Gastroesophageal sphincter (tissue), 4 donors: ENCODE measurements at regions not wholly inside any gene's neighbourhood (a gene's known extent, or its start where the extent isn't known, plus 50 kb on each side); places are given as distances from the start of the nearest gene placed in this dataset.

ENCODE experiments used
- ATAC-seq: fragments of 150-250 bp; one replicate; pipeline ENCODE4 v1.9.1; 2016; ENCODE audit warnings: mild to moderate bottlenecking, moderate library complexity
- H3K27ac ChIP-seq, 4 donors: fragments of 200-600 bp; sonication (generic) in 3 of 4; 1 replicate in 3 of 4; 2 replicates in 1 of 4; pipeline ENCODE4 v1.5.1; 2016 to 2019
- H3K27me3 ChIP-seq: fragments of 200-600 bp; sonication (generic); one replicate; pipeline ENCODE4 v1.5.1; 2019
- H3K36me3 ChIP-seq, 2 donors: fragments of 200-600 bp; sonication (generic); one replicate each; pipeline ENCODE4 v1.5.1; 2019; ENCODE audit warnings: control low read depth in 1 of 2
- H3K4me1 ChIP-seq, 3 donors: fragments of 200-600 bp; sonication (generic); 1 replicate in 2 of 3; 2 replicates in 1 of 3; pipeline ENCODE4 v1.5.1; 2016 to 2019; ENCODE audit warnings: control low read depth in 2 of 3
- H3K4me3 ChIP-seq, 2 donors: fragments of 200-600 bp; sonication (generic); one replicate each; pipeline ENCODE4 v1.5.1; 2019; ENCODE audit warnings: mild to moderate bottlenecking in 1 of 2, moderate library complexity in 1 of 2
- H3K9me3 ChIP-seq, 3 donors: fragments of 200-600 bp; sonication (generic); one replicate each; pipeline ENCODE4 v1.5.1; 2017 to 2019; ENCODE audit warnings: control low read depth in 2 of 3
- CTCF ChIP-seq, 4 experiments: fragments of 200-600 bp in 2 of 4; fragments of 450-650 bp in 2 of 4; sonication (generic) in 1 of 4; IDR thresholded peaks; one replicate each; pipeline ENCODE4 v1.5.1; 2017 to 2019; ENCODE audit warnings: antibody characterized with exemption in 4 of 4, mild to moderate bottlenecking in 2 of 4, moderate library complexity in 2 of 4
- EP300 ChIP-seq: sonication (generic); formaldehyde crosslinking; IDR thresholded peaks from one replicate; pipeline ENCODE4 v1.6.1; 2017; ENCODE audit warnings: antibody characterized with exemption, mild to moderate bottlenecking
- POLR2A ChIP-seq, 2 donors: fragments of 450-650 bp; IDR thresholded peaks; one replicate each; pipeline ENCODE4 v1.6.1; 2017; ENCODE audit warnings: antibody characterized with exemption in 2 of 2, mild to moderate bottlenecking in 2 of 2, moderate library complexity in 1 of 2
- POLR2AphosphoS5 ChIP-seq: sonication (generic); formaldehyde crosslinking; IDR thresholded peaks from one replicate; pipeline ENCODE4 v1.6.1; 2017; ENCODE audit warnings: antibody characterized with exemption
- WGBS, 2 donors: methylation state at CpG; one replicate each; pipeline ENCODE4 v1.1.5; 2018; ENCODE audit warnings: low coverage in 1 of 2; 5-methylcytosine and 5-hydroxymethylcytosine counted together

- Histone ChIP-seq H3K4me3 (no peak overlapping the region), H3K9me3 (no peaks in the 10 kb centered on the region), H3K27me3 (no peaks in the 10 kb centered on the region), H3K27ac (no peak overlapping the region), H3K4me1 (no peaks in the 10 kb centered on the region), H3K36me3 (no peaks in the 10 kb centered on the region)
- ATAC-seq, result no peak
- TF ChIP-seq POLR2AphosphoS5, result no peak
- TF ChIP-seq EP300, result no peak
- no peak for TF ChIP-seq POLR2A (IDR thresholded peaks at IDR 0.05)
- no peak for TF ChIP-seq CTCF (IDR thresholded peaks at IDR 0.05)
- 77% methylated on average over 1 of the region's 1 CpG; no CpG with 5 or more reads in 1 of the 2 donors for WGBS, 2 donors
These were observed 956.5 kb downstream of the TFAP2A start for GRCh38 chr6:9458424-9458823.

GRCh38 chr6:9455864-9456658 is 958.8 kb downstream of the TFAP2A start:
- H3K27me3 ChIP-seq, result no peaks in the 10 kb centered on the region
- no peak overlapping the region for H3K4me3 ChIP-seq
- no peak for TF ChIP-seq CTCF (IDR thresholded peaks at IDR 0.05)
- TF ChIP-seq EP300, result no peak
- TF ChIP-seq POLR2A (IDR thresholded peaks at IDR 0.05), result no peak
- no peak for TF ChIP-seq POLR2AphosphoS5
- H3K9me3 ChIP-seq, result peaks cover 0 to 8% (median 0%) of the 10 kb centered on the region in 3 donors
- H3K36me3 ChIP-seq, result no peaks in the 10 kb centered on the region
- ATAC-seq, result no peak
- no peaks in the 10 kb centered on the region for H3K4me1 ChIP-seq
- H3K27ac ChIP-seq, result no peak overlapping the region
- 27 to 38% methylated on average over 4 to 6 of the region's 7 CpGs for WGBS, 2 donors

GRCh38 chr6:9439621-9440330 is 975.1 kb downstream of the TFAP2A start:
- H3K27ac ChIP-seq, result no peak overlapping the region
- H3K27me3 ChIP-seq, result no peaks in the 10 kb centered on the region
- peaks cover 0 to 13% (median 0%) of the 10 kb centered on the region in 3 donors for H3K9me3 ChIP-seq
- WGBS, 2 donors, result 83 to 91% methylated on average over 1 of the region's 1 CpG
- no peak for TF ChIP-seq POLR2A (IDR thresholded peaks at IDR 0.05)
- no peak for TF ChIP-seq POLR2AphosphoS5
- TF ChIP-seq CTCF (IDR thresholded peaks at IDR 0.05), result no peak
- H3K36me3 ChIP-seq, result no peaks in the 10 kb centered on the region
- no peak for ATAC-seq
- no peak overlapping the region for H3K4me3 ChIP-seq
- H3K4me1 ChIP-seq, result no peaks in the 10 kb centered on the region

GRCh38 chr6:9437836-9438235 is 977.0 kb downstream of the TFAP2A start:
- ATAC-seq, result no peak
- Histone ChIP-seq H3K4me3 (no peak overlapping the region), H3K4me1 (no peaks in the 10 kb centered on the region), H3K27me3 (no peaks in the 10 kb centered on the region), H3K9me3 (no peaks in the 10 kb centered on the region), H3K36me3 (no peaks in the 10 kb centered on the region), H3K27ac (no peak overlapping the region)
- no peak for TF ChIP-seq EP300
- TF ChIP-seq POLR2AphosphoS5, result no peak
- TF ChIP-seq POLR2A (IDR thresholded peaks at IDR 0.05), result no peak
- TF ChIP-seq CTCF (IDR thresholded peaks at IDR 0.05), result no peak
- WGBS, 2 donors, result 89 to 97% methylated on average over 3 of the region's 3 CpGs
